GM23338 (cell line): ENCODE measurements at regions not wholly inside any gene's neighbourhood (a gene's known extent, or its start where the extent isn't known, plus 50 kb on each side); places are given as distances from the start of the nearest gene placed in this dataset.

ENCODE experiments used
- ATAC-seq: fragments of 200-7000 bp; cut with Tn5 transposase; 3 replicates; pipeline ENCODE4 v1.9.1; 2020
- DNase-seq: peaks from one replicate; pipeline ENCODE4 v3.0.0-alpha.2; 2015; ENCODE audit warnings: low spot score
- H2AFZ ChIP-seq: fragments of 200-600 bp; sonication (generic); 2 replicates; pipeline ENCODE4 v1.8.0; 2016; ENCODE audit warnings: antibody characterized with exemption, mild to moderate bottlenecking, moderate library complexity
- H3F3A ChIP-seq: fragments of 200-600 bp; sonication (generic); replicated peaks from 2 replicates; pipeline ENCODE4 v1.8.0; 2017; ENCODE audit warnings: antibody characterized with exemption, mixed run types, low read depth
- H3K27ac ChIP-seq: fragments of 200-600 bp; sonication (generic); 2 replicates; pipeline ENCODE4 v1.6.1; 2016; ENCODE audit warnings: low read depth
- H3K27me3 ChIP-seq: fragments of 200-600 bp; sonication (generic); 2 replicates; pipeline ENCODE4 v1.8.0; 2016; ENCODE audit warnings: mild to moderate bottlenecking, mixed run types, moderate library complexity; ENCODE audit not compliant: insufficient read depth
- H3K36me3 ChIP-seq: fragments of 200-600 bp; sonication (generic); 2 replicates; pipeline ENCODE4 v1.8.0; 2016; ENCODE audit warnings: mild to moderate bottlenecking; ENCODE audit not compliant: insufficient read depth
- H3K4me1 ChIP-seq: fragments of 200-600 bp; sonication (generic); 2 replicates; pipeline ENCODE4 v1.8.0; 2016; ENCODE audit warnings: mild to moderate bottlenecking, moderate library complexity; ENCODE audit not compliant: insufficient read depth
- H3K4me2 ChIP-seq: fragments of 200-600 bp; sonication (generic); 2 replicates; pipeline ENCODE4 v1.7.1; 2017; ENCODE audit warnings: mixed run types
- H3K4me3 ChIP-seq: fragments of 200-600 bp; sonication (generic); 2 replicates; pipeline ENCODE4 v1.6.1; 2016; ENCODE audit warnings: mixed run types
- H3K79me2 ChIP-seq: fragments of 200-600 bp; sonication (generic); replicated peaks from 2 replicates; pipeline ENCODE4 v1.8.0; 2017; ENCODE audit warnings: mild to moderate bottlenecking; ENCODE audit not compliant: insufficient read depth
- H3K9me2 ChIP-seq: fragments of 200-600 bp; sonication (generic); 2 replicates; pipeline ENCODE4 v1.8.0; 2017; ENCODE audit not compliant: insufficient read depth
- H4K20me1 ChIP-seq: fragments of 200-600 bp; sonication (generic); replicated peaks from 2 replicates; pipeline ENCODE4 v1.8.0; 2017; ENCODE audit warnings: mild to moderate bottlenecking; ENCODE audit not compliant: insufficient read depth
- H3K27ac Mint-ChIP-seq: 2 replicates; pipeline ENCODE4 v1.8.0; 2020; ENCODE audit warnings: inconsistent platforms, mild to moderate bottlenecking, moderate library complexity, mixed read lengths
- H3K27me3 Mint-ChIP-seq: 3 replicates; pipeline ENCODE4 v1.8.0; 2022; ENCODE audit warnings: low read depth, mild to moderate bottlenecking, moderate library complexity, mixed read lengths, inconsistent platforms; ENCODE audit not compliant: insufficient read depth, poor library complexity
- H3K36me3 Mint-ChIP-seq: 3 replicates; pipeline ENCODE4 v1.8.0; 2021; ENCODE audit warnings: low read depth, mild to moderate bottlenecking, inconsistent platforms, moderate library complexity, mixed read lengths
- H3K4me1 Mint-ChIP-seq: 3 replicates; pipeline ENCODE4 v1.8.0; 2020; ENCODE audit warnings: mild to moderate bottlenecking, inconsistent platforms, mixed read lengths
- H3K4me3 Mint-ChIP-seq: 3 replicates; pipeline ENCODE4 v1.8.0; 2021; ENCODE audit warnings: moderate library complexity, mild to moderate bottlenecking, inconsistent platforms, mixed read lengths
- H3K9me3 Mint-ChIP-seq: 3 replicates; pipeline ENCODE4 v1.8.0; 2020; ENCODE audit warnings: moderate library complexity, mild to moderate bottlenecking, inconsistent platforms, mixed read lengths
- CREB1 ChIP-seq: fragments of 250-450 bp; sonication (Bioruptor Pico); IDR thresholded peaks from 2 replicates; pipeline ENCODE4 v1.5.0; 2020; ENCODE audit warnings: low read depth, mild to moderate bottlenecking, moderate library complexity
- CTCF ChIP-seq, 2 experiments: fragments of 200-600 bp in 1 of 2; sonication (generic) in 1 of 2; conservative IDR thresholded peaks; 2 replicates each; pipeline versions ENCODE4 v1.5.1 to v1.6.1; 2016 to 2017; ENCODE audit warnings: antibody characterized with exemption in 2 of 2, low read depth in 2 of 2, mild to moderate bottlenecking in 2 of 2, moderate library complexity in 1 of 2
- ETS1 ChIP-seq: IDR thresholded peaks from 2 replicates; pipeline ENCODE4 v1.6.1; 2016; ENCODE audit warnings: antibody characterized with exemption
- EZH2phosphoT487 ChIP-seq: fragments of 200-600 bp; sonication (generic); IDR thresholded peaks from one replicate; pipeline ENCODE4 v1.8.1; 2018; ENCODE audit warnings: antibody characterized with exemption; ENCODE audit not compliant: unreplicated experiment
- JUNB ChIP-seq: IDR thresholded peaks from one replicate; pipeline ENCODE4 v1.6.1; 2016; ENCODE audit warnings: antibody characterized with exemption; ENCODE audit not compliant: unreplicated experiment
- NANOG ChIP-seq: IDR thresholded peaks from 2 replicates; pipeline ENCODE4 v1.6.1; 2016; ENCODE audit warnings: antibody characterized with exemption, borderline replicate concordance
- POLR2AphosphoS5 ChIP-seq: IDR thresholded peaks from 2 replicates; pipeline ENCODE4 v1.6.1; 2016; ENCODE audit warnings: antibody characterized with exemption, low read depth
- REST ChIP-seq: IDR thresholded peaks from one replicate; pipeline ENCODE4 v1.6.1; 2018; ENCODE audit warnings: antibody characterized with exemption; ENCODE audit not compliant: unreplicated experiment
- STAT1 ChIP-seq: IDR thresholded peaks from one replicate; pipeline ENCODE4 v1.6.1; 2016; ENCODE audit warnings: antibody characterized with exemption; ENCODE audit not compliant: unreplicated experiment
- ZNF114 ChIP-seq: fragments of 250-450 bp; sonication (Bioruptor Pico); IDR thresholded peaks from 2 replicates; pipeline ENCODE4 v1.5.0; 2020; ENCODE audit warnings: mild to moderate bottlenecking, moderate library complexity
- ZNF331 ChIP-seq: fragments of 250-450 bp; sonication (Bioruptor Pico); IDR thresholded peaks from 2 replicates; pipeline ENCODE4 v1.5.0; 2020; ENCODE audit warnings: low read depth, mild to moderate bottlenecking, moderate library complexity
- ZNF462 ChIP-seq: fragments of 250-450 bp; sonication (Bioruptor Pico); IDR thresholded peaks from 2 replicates; pipeline ENCODE4 v1.5.0; 2020; ENCODE audit warnings: mild to moderate bottlenecking, moderate library complexity

GRCh38 chrX:6961286-6962005 is 186.1 kb upstream of the STS start:
- H3K4me1 Mint-ChIP-seq: peaks cover 6% of the 10 kb centered on the region
- Histone ChIP-seq H3K36me3 (no peaks in the 10 kb centered on the region), H3K9me2 (no peaks in the 10 kb centered on the region), H3F3A (no peaks in the 10 kb centered on the region), H3K4me2 (no peak overlapping the region), H3K27me3 (no peaks in the 10 kb centered on the region), H2AFZ (no peak overlapping the region), H3K79me2 (no peaks in the 10 kb centered on the region), H3K27ac (no peak overlapping the region), H3K4me3 (no peak overlapping the region), H3K4me1 (no peaks in the 10 kb centered on the region), H4K20me1 (no peaks in the 10 kb centered on the region)
- no peak for ATAC-seq
- peaks cover 24% of the 10 kb centered on the region; the same call in 2 of the 3 replicates for H3K36me3 Mint-ChIP-seq
- no peak overlapping the region for H3K4me3 Mint-ChIP-seq
- DNase-seq: no peak
- H3K27me3 Mint-ChIP-seq: peaks cover 3% of the 10 kb centered on the region
- no peak overlapping the region for H3K27ac Mint-ChIP-seq
- peaks cover 21% of the 10 kb centered on the region for H3K9me3 Mint-ChIP-seq
- TF ChIP-seq POLR2AphosphoS5 (no peak), JUNB (no peak), CTCF (conservative IDR thresholded peaks at IDR 0.05; ENCODE audit: low read depth in 2 of 2) (no peak), ETS1 (no peak), CREB1 (no peak), ZNF331 (no peak), EZH2phosphoT487 (no peak), ZNF462 (CRISPR knock-in tag) (no peak), ZNF114 (CRISPR knock-in tag) (no peak), STAT1 (no peak), NANOG (no peak), REST (no peak)
